Superior temporal gyrus (tissue), 1 donor: ENCODE measurements at regions not wholly inside any gene's neighbourhood (a gene's known extent, or its start where the extent isn't known, plus 50 kb on each side); places are given as distances from the start of the nearest gene placed in this dataset.
A peak's percentile ranks its signal among the peaks of the same experiment; 100 is the strongest.

Experiments used
- DNase-seq: peaks from one replicate; pipeline ENCODE4 v3.0.0-alpha.2; 2016; ENCODE audit errors: extremely low spot score

DNA sequence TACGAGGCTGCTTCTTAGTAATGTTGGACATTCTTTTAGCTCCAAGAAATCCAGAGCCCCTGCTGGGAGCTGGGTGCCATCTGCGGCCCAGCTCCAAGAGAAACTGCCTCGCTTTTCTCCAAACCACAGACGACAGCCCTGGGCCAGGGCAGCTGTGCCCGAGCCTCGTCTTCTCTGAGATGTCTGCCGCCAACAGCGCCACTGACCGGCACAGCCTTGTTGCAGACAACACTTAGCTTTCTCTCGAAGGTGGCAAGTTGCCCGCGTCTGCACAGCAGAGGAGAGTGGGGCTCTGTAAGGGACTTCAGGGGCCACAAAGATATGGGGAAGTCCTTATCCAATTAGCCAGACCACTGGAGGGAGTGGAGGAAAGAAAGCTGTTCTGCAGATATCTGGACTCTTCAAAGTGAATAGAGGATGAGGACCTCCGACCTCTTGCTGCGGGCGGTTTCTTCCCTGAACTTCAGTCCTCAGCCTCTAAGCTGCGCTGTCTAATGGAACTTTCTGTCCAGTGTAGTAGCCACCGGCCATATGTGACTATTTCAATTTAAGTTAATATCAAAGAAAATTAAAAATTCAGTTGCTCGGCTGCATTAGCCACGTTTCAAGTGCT lies 63.9 kb upstream of the DISP3 start:
- peak; percentile 66 for DNase-seq

DNA sequence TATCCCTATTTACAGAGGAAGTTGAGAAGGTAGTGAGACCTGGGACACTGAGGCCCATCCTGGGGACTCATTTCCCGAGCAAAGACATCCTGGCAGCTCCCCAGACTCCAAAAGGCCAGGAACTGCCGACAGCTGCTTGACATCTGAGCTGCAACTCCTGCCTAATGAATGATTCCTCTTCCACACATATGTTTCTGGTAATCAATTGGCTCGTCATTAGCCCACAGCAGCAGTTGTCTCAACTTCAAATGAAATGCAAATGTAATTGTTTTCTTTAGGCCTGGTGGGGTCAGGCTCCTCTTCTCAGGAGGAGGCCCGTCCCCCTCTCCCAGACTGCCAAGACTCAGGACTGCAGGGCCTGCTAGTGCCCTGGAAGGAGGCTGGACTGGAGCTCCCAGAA lies 61.8 kb upstream of the DISP3 start:
- no peak for DNase-seq

DNA sequence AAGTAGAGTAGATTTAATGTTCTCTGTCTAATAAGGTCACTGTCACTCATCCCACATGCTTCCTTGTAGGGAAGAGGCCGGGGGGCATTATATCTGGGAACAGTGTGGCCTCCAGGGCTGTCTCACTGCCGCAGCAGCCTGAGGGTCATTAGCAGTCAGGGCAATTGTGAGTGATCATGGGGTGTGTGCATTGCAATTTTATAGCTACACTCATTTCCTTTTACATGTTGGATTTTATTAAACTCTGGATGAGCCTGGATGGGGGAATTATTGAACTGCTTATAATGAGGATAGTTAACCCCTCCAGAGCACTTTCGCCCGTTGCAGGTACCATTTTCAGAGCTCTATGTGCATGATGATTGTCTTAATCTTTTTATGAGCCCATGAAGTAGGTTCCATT lies 60.9 kb upstream of the DISP3 start:
- no peak for DNase-seq

DNA sequence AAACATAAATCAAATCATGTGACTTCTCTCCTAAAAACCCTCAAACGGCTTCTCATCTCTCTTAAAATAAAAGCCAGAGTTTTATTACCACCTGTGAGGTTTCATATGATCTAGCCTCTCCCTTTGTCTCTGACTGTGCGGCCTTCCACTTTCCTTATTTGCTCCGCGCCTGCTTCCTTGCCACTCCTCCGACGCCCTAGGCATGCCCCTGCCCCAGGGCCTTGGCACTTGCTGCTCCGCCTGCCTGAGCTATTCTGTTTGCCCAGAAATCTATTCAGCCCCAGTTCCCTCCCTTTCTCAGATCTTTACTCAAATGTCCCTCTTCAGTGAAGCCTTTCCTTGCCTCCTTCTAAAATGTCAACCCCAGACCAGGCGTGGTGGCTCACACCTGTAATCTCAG lies 57.5 kb upstream of the DISP3 start:
- no peak for DNase-seq

DNA sequence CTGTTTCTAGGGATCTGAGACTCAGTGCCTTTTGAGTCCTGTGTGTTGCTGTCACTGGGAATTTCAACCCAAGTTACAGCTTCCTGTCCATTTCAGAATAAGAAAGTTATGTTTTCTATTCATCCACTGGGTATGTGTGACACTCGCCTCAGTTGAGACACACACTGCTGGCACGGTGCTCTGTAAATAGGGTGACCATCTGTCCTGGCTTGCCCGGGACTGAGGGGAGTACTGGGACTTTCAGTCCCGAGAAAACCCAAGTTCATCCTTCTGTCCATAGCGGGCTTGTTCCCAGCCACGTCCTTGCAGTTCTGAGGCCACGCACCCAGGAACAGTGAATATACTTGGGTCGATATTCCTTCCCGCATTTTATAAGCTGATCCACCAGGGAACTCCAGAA lies 56.3 kb upstream of the DISP3 start:
- no peak for DNase-seq

DNA sequence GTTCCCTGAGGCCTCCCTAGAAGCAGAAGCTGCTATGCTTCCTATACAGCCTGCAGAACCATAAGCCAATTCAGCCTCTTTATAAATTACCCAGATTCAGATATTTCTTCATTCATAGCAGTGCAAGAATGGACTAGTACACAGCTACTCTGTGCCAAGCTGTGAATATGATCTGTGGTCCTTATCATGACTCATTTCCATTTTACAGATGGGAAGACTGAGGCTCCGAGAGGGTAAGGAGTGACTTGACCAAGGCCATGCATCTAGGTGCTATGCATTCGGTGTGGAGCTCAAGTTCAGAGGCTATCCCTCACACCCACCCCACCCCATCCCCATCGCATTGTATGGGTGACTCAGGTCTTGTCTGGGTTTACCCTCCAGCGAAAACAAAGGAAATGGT lies 52.3 kb upstream of the DISP3 start:
- no peak for DNase-seq

DNA sequence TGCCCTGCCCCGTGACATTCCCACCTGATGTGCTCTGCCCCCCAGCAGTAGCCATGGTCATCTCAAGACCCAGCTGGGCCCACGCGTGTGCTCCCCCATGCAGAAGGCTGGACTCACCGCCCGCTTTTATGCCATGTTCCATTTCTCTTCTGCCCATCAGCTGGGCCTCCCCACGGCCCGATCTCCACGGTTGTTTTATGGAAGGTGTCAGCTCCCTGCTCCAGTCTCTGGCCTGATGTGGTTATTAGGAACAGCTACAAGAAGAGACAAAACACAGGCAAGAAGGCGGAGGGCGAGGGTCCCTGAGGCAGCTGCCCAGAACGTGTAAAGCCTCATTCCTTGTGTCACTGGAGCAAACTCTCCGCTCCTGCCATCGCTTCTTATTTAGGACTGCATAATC lies 50.2 kb upstream of the DISP3 start:
- no peak for DNase-seq
